ENCODE measurements at regions not wholly inside any gene's neighbourhood (a gene's known extent, or its start where the extent isn't known, plus 50 kb on each side); places are given as distances from the start of the nearest gene placed in this dataset.

GRCh38 chrX:43317378-43317777, 338.7 kb upstream of the MAOA start:
- ATAC-seq (ENCODE audit: low read depth): no peak
- H3K79me2 ChIP-seq (ENCODE audit: control insufficient read depth, insufficient read depth, low read length): no peaks in the 10 kb centered on the region
- CTCF ChIA-PET: interaction anchor here (0.8 kb wide), 1 partner anchor 17 kb away, joined by 3 read pairs; no protein-coding TSS in a partner anchor
- Mint-ChIP-seq H3K27me3 (no peaks in the 10 kb centered on the region), H3K27ac (no peak overlapping the region), H3K9me3 (ENCODE audit: insufficient read depth) (no peaks in the 10 kb centered on the region), H3K4me3 (no peak overlapping the region), H3K4me1 (peaks cover 7% of the 10 kb centered on the region)
- H3K9me3 ChIP-seq (ENCODE audit: control extremely low read depth in 1 of 3, control insufficient read depth in 2 of 3, insufficient read depth in 1 of 3, low read length in 2 of 3): no peaks in the 10 kb centered on the region
- DNase-seq: no peak
- POLR2A ChIA-PET: no interaction called here
- H3K4me1 ChIP-seq (ENCODE audit: control insufficient read depth in 2 of 2, insufficient read depth in 2 of 2, low read length in 2 of 2): no peaks in the 10 kb centered on the region
- H2AFZ ChIP-seq (ENCODE audit: insufficient read depth, low read depth, low read length, poor library complexity, severe bottlenecking): peak overlapping the region; percentile 21
- no peak overlapping the region for H3K4me2 ChIP-seq (replicated peaks; ENCODE audit: low read depth, low read length, poor library complexity, severe bottlenecking)
- H4K20me1 ChIP-seq (ENCODE audit: control insufficient read depth, insufficient read depth, low read length, poor library complexity, severe bottlenecking): no peaks in the 10 kb centered on the region
- H3K9ac ChIP-seq (ENCODE audit: low read length): no peak overlapping the region
- H3K4me3 ChIP-seq (ENCODE audit: control extremely low read depth in 1 of 5, extremely low read depth in 1 of 5, insufficient read depth in 1 of 5, low read depth in 2 of 5, low read length in 4 of 5): no peak overlapping the region
- H3K36me3 ChIP-seq (replicated peaks in 1 of 2; ENCODE audit: control extremely low read depth in 1 of 2, control insufficient read depth in 1 of 2, extremely low read depth in 1 of 2, insufficient read depth in 2 of 2, low read length in 1 of 2): no peaks in the 10 kb centered on the region
- H3K27ac ChIP-seq (ENCODE audit: low read length in 2 of 2): no peak overlapping the region
- intact Hi-C loops (cut with micrococcal nuclease): no loop called here
- TF ChIP-seq CTCF (IDR thresholded peaks at IDR 0.05): no peak
- H3K27me3 ChIP-seq (replicated peaks in 1 of 4; ENCODE audit: control extremely low read depth in 1 of 4, control insufficient read depth in 3 of 4, insufficient read depth in 4 of 4, low read length in 3 of 4): no peaks in the 10 kb centered on the region
- 80% methylated on average over 1 of the region's 1 CpG for WGBS (ENCODE audit: insufficient coverage)

- no peaks in the 10 kb centered on the region for H3K27me3 ChIP-seq (replicated peaks in 1 of 4; ENCODE audit: control extremely low read depth in 1 of 4, control insufficient read depth in 3 of 4, insufficient read depth in 4 of 4, low read length in 3 of 4)
- TF ChIP-seq CTCF (IDR thresholded peaks at IDR 0.05) (no peak), EZH2 (IDR thresholded peaks at IDR 0.05; ENCODE audit: borderline replicate concordance, insufficient read depth, low read depth, low read length, poor library complexity, severe bottlenecking) (no peak)
- Mint-ChIP-seq H3K4me1 (peaks cover 2% of the 10 kb centered on the region), H3K27me3 (no peaks in the 10 kb centered on the region), H3K4me3 (no peak overlapping the region), H3K9me3 (ENCODE audit: insufficient read depth) (no peaks in the 10 kb centered on the region), H3K27ac (no peak overlapping the region)
- peaks cover 2 to 3% of the 10 kb centered on the region in 2 donors for H3K4me1 ChIP-seq (ENCODE audit: control insufficient read depth in 2 of 2, insufficient read depth in 2 of 2, low read length in 2 of 2)
- no peak overlapping the region for H3K27ac ChIP-seq (ENCODE audit: low read length in 2 of 2)
- DNase-seq: no peak
- H3K36me3 ChIP-seq (replicated peaks in 1 of 2; ENCODE audit: control extremely low read depth in 1 of 2, control insufficient read depth in 1 of 2, extremely low read depth in 1 of 2, insufficient read depth in 2 of 2, low read length in 1 of 2): no peaks in the 10 kb centered on the region
- no peak for ATAC-seq (ENCODE audit: low read depth)
- ChIA-PET POLR2A (no interaction called here), CTCF (no interaction called here)
- H2AFZ ChIP-seq (ENCODE audit: insufficient read depth, low read depth, low read length, poor library complexity, severe bottlenecking): no peak overlapping the region
- intact Hi-C loops (cut with micrococcal nuclease): no loop called here
- H3K79me2 ChIP-seq (ENCODE audit: control insufficient read depth, insufficient read depth, low read length): no peaks in the 10 kb centered on the region
- no peak overlapping the region for H3K4me2 ChIP-seq (replicated peaks; ENCODE audit: low read depth, low read length, poor library complexity, severe bottlenecking)
- peaks cover 2 to 18% (median 16%) of the 10 kb centered on the region in 3 donors for H3K9me3 ChIP-seq (ENCODE audit: control extremely low read depth in 1 of 3, control insufficient read depth in 2 of 3, insufficient read depth in 1 of 3, low read length in 2 of 3)
- H3K4me3 ChIP-seq (ENCODE audit: control extremely low read depth in 1 of 5, extremely low read depth in 1 of 5, insufficient read depth in 1 of 5, low read depth in 2 of 5, low read length in 4 of 5): no peak overlapping the region
- WGBS (ENCODE audit: insufficient coverage): 100% methylated on average over 6 of the region's 9 CpGs
- no peaks in the 10 kb centered on the region for H4K20me1 ChIP-seq (ENCODE audit: control insufficient read depth, insufficient read depth, low read length, poor library complexity, severe bottlenecking)
- H3K9ac ChIP-seq (ENCODE audit: low read length): no peak overlapping the region
Measured at GRCh38 chrX:43328358-43328946, 327.6 kb upstream of the MAOA start.

Measured in B cell (primary cell).